ENCODE measurements at regions not wholly inside any gene's neighbourhood (a gene's known extent, or its start where the extent isn't known, plus 50 kb on each side); places are given as distances from the start of the nearest gene placed in this dataset.
"Not testable (repeated sequence)": the region's sequence is repeated elsewhere in the genome, so short reads cannot be mapped to it uniquely, and the experiment has no call there.

GRCh38 chrX:40931921-40932320, 153.3 kb upstream of the USP9X start:
- intact Hi-C loops (cut with DNase I, micrococcal nuclease) = loop anchor here in 1 of 2 experiments (2.0 to 5.0 kb wide), 2 partner anchors 80 to 185 kb away; no protein-coding TSS in a partner anchor
- peak overlapping the region; percentile 60 for H3K27ac Mint-ChIP-seq
- H3K4me1 Mint-ChIP-seq = peaks cover 20% of the 10 kb centered on the region
- ChIA-PET CTCF (no interaction called here), POLR2A (no interaction called here)
- H3K4me3 Mint-ChIP-seq = no peak overlapping the region
- DNase-seq (no peak), ATAC-seq (no peak)
- H3K9me3 Mint-ChIP-seq (ENCODE audit: low read depth) = no peaks in the 10 kb centered on the region
- no peaks in the 10 kb centered on the region for H3K36me3 Mint-ChIP-seq (ENCODE audit: low read depth)
- no peaks in the 10 kb centered on the region for H3K27me3 Mint-ChIP-seq

DNA sequence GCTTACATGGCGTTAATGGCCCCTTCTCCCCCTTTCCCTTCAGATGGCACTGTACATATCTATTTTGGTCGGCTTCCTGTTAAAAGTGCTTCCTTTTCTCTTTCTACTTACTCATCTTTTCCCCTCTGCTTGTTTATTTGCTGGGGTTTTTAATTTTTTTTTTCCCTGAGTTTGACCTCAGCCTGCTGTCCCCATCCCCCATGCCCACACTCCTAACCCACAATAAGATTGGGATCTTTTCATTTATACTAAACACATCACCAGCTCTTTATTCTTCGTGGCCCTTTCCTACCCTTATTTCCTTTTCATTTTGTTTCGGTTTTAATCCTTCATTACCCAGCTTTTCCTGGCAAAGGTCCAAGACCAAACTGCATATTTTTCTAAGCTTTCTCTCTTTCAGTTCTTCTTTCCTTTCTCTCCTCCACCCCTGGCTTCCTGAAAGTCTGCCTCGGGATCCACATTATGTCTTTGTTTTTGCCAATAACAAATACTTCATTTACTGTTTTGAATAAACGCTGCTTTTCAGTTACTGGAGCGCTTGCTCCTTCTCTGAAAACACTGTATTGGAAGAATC, 152.0 kb upstream of the USP9X start:
- Mint-ChIP-seq H3K36me3 (ENCODE audit: low read depth) (no peaks in the 10 kb centered on the region), H3K9me3 (ENCODE audit: low read depth) (no peaks in the 10 kb centered on the region), H3K27ac (peak overlapping the region; percentile 95), H3K4me3 (peak overlapping the region; percentile 67), H3K4me1 (peaks cover 20% of the 10 kb centered on the region), H3K27me3 (no peaks in the 10 kb centered on the region)
- ATAC-seq = peak; percentile 74
- ChIA-PET CTCF (interaction anchor here (0.6 to 1.0 kb wide), 3 partner anchors 21 to 182 kb away, joined by 3 to 4 read pairs (median 3); no protein-coding TSS in a partner anchor), POLR2A (no interaction called here)
- DNase-seq = peak; percentile 40
- intact Hi-C loops (cut with DNase I, micrococcal nuclease) = loop anchor here (1.0 to 5.0 kb wide), 5 partner anchors 79 to 184 kb away; no protein-coding TSS in a partner anchor

DNA sequence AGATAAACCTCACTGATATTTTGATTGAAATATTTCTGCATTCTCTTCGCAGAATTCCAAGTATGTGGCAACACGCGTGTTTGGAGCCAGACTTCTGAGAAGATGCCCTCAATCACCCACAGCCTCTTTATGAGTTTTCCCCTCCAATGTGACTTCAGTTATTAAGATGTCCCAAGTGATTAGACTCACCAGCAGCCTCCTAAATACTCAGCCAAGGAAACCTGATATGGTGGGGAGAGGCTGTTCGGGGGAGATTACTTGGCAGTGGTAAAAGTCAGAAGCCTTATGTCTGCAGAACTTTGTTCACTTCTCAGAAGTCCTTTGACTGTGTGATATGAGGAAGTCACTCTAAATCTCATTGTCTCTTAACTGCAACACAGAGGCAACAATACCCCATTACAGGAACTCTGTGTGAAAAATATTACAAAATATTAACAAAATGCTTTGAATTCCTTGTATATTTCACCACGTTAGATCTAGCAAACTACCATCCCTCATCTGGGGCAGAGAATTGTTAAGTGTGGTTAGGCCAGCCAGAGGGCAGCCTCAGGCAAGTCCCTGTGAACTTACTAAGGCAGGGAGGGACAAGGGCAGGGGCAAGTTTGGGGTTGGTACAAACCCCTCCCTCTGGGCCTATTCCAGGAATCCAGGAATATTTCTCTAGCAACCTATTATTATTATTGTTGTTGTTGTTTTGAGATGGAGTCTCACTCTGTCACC, 151.4 kb upstream of the USP9X start:
- DNase-seq = no peak
- peaks cover 20% of the 10 kb centered on the region for H3K4me1 Mint-ChIP-seq
- CTCF ChIA-PET = interaction anchor here (0.6 to 1.0 kb wide), 2 partner anchors 171 to 182 kb away, joined by 3 to 4 read pairs; no protein-coding TSS in a partner anchor
- intact Hi-C loops (cut with DNase I, micrococcal nuclease) = loop anchor here (1.0 to 5.0 kb wide), 5 partner anchors 78 to 183 kb away; no protein-coding TSS in a partner anchor
- peak; percentile 55 for ATAC-seq
- H3K9me3 Mint-ChIP-seq (ENCODE audit: low read depth) = no peaks in the 10 kb centered on the region
- H3K27me3 Mint-ChIP-seq = no peaks in the 10 kb centered on the region
- H3K36me3 Mint-ChIP-seq (ENCODE audit: low read depth) = no peaks in the 10 kb centered on the region
- peak overlapping the region; percentile 67 for H3K4me3 Mint-ChIP-seq
- H3K27ac Mint-ChIP-seq = peak overlapping the region; percentile 95
- POLR2A ChIA-PET = no interaction called here

- Mint-ChIP-seq H3K27me3 (no peaks in the 10 kb centered on the region), H3K9me3 (ENCODE audit: low read depth) (no peaks in the 10 kb centered on the region), H3K4me1 (peaks cover 19% of the 10 kb centered on the region), H3K27ac (no peak overlapping the region), H3K36me3 (ENCODE audit: low read depth) (no peaks in the 10 kb centered on the region), H3K4me3 (no peak overlapping the region)
- ChIA-PET CTCF (no interaction called here), POLR2A (no interaction called here)
- ATAC-seq (no peak), DNase-seq (no peak)
- intact Hi-C loops (cut with DNase I, micrococcal nuclease) = no loop called here
Observed at GRCh38 chrX:40936827-40937226, 148.4 kb upstream of the USP9X start.

DNA sequence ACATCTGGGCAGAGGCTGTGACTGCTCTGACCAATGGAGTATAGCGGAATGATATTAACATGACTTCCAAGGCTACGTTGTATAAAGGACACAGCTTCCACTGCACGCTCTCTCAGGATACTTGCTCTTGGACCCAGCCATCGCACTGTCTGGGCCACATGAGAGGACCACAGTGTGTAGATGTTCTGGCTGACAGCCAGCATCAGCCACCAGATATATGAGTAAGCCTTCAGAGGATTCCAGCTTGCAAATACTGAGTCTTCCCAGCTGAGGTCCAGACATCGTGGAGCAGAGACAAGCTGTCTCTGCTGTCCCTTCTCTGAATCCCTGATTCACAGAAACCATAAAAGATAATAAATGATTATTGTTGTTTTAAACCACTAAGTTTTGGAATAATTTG, 146.8 kb upstream of the USP9X start:
- Mint-ChIP-seq H3K27me3 (no peaks in the 10 kb centered on the region), H3K4me3 (no peak overlapping the region), H3K27ac (no peak overlapping the region), H3K4me1 (peaks cover 6% of the 10 kb centered on the region), H3K9me3 (ENCODE audit: low read depth) (no peaks in the 10 kb centered on the region), H3K36me3 (ENCODE audit: low read depth) (no peaks in the 10 kb centered on the region)
- ChIA-PET POLR2A (no interaction called here), CTCF (no interaction called here)
- ATAC-seq (no peak), DNase-seq (no peak)
- intact Hi-C loops (cut with DNase I, micrococcal nuclease) = no loop called here

DNA sequence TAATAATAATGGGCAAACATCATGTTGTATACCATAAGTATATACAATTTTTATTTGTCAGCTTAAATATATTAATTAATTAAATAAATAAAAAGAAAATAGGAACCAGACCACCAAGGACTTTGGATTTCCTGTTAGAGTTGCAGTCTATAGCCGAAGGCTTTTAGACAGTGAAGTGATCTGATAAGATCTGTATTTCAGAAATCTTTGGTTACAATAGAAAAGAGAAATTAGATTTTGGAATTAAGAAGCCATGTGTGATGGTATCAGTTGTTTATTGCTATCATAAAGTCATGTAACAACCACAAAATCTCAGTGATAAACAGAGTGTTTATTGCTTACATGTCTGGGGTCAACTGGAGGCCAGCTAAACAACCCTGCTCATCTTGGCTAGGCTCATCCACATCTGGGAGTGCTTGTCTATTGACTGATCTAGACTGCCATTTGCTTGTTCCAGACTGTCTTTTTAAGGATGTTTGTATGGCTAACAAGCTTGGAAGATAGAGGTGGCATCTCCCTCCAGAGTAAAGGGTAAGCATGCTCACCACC, 142.1 kb upstream of the USP9X start:
- ChIA-PET POLR2A (no interaction called here), CTCF (no interaction called here)
- Mint-ChIP-seq H3K36me3 (ENCODE audit: low read depth) (no peaks in the 10 kb centered on the region), H3K4me3 (no peak overlapping the region), H3K27ac (no peak overlapping the region), H3K27me3 (no peaks in the 10 kb centered on the region), H3K4me1 (peaks cover 2% of the 10 kb centered on the region), H3K9me3 (ENCODE audit: low read depth) (peaks cover 3% of the 10 kb centered on the region)
- DNase-seq (no peak), ATAC-seq (no peak)
- intact Hi-C loops (cut with DNase I, micrococcal nuclease) = no loop called here

GRCh38 chrX:40945361-40945713, 139.9 kb upstream of the USP9X start:
- peaks cover 2% of the 10 kb centered on the region for H3K4me1 Mint-ChIP-seq
- H3K27me3 Mint-ChIP-seq = no peaks in the 10 kb centered on the region
- POLR2A ChIA-PET = no interaction called here
- DNase-seq (no peak), ATAC-seq (peak; percentile 47)
- intact Hi-C loops (cut with DNase I, micrococcal nuclease) = no loop called here
- no peak overlapping the region for H3K4me3 Mint-ChIP-seq
- no peak overlapping the region for H3K27ac Mint-ChIP-seq
- H3K36me3 Mint-ChIP-seq (ENCODE audit: low read depth) = no peaks in the 10 kb centered on the region
- CTCF ChIA-PET = no interaction called here
- H3K9me3 Mint-ChIP-seq (ENCODE audit: low read depth) = peaks cover 3% of the 10 kb centered on the region

DNA sequence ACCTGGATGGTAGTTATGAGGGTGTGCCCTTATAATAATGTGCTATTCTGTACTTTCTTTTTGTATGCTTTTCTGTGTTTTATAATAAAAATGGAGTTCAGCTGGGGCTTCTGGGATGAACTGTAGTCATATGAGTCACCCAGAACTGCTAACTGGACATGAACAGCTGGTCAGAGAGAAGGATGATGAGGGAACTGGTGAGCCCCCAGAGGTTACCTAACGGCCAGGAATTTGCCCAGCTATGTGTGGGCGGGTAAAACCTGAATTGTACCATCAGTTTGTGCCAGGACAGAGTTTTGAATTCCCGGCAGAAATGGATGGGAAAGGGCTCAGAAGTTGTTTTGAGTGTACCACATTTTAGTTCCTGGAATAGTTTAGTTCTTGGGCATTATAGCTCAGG, 138.0 kb upstream of the USP9X start:
- Mint-ChIP-seq H3K27me3 (no peaks in the 10 kb centered on the region), H3K27ac (no peak overlapping the region), H3K36me3 (ENCODE audit: low read depth) (peaks cover 4% of the 10 kb centered on the region), H3K4me3 (no peak overlapping the region), H3K4me1 (peaks cover 12% of the 10 kb centered on the region), H3K9me3 (ENCODE audit: low read depth) (peaks cover 11% of the 10 kb centered on the region)
- ChIA-PET POLR2A (no interaction called here), CTCF (interaction anchor here (1.0 kb wide), 1 partner anchor 23 kb away, joined by 3 read pairs; no protein-coding TSS in a partner anchor)
- ATAC-seq (no peak), DNase-seq (no peak)
- intact Hi-C loops (cut with DNase I, micrococcal nuclease) = no loop called here

DNA sequence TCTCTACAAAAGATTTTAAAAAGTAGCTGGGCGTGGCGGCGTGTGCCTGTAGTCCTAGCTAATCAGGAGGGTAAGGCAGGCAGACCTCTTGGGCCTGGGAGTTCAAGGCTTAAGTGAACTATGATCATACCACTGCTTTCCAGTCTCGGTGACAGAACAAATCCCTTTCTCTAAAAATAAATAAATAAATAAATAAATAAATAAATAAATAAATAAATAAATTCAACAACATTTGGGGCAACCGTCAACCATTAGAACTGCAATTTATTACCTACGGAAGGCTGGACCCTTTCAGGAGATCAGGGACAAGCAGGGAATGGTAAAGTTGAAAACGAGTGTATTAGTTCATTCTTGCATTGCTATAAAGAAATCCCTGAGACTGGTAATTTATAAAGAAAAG, 136.2 kb upstream of the USP9X start:
- Mint-ChIP-seq H3K4me1 (peaks cover 18% of the 10 kb centered on the region), H3K27me3 (no peaks in the 10 kb centered on the region), H3K36me3 (ENCODE audit: low read depth) (peaks cover 4% of the 10 kb centered on the region), H3K27ac (no peak overlapping the region), H3K9me3 (ENCODE audit: low read depth) (peaks cover 8% of the 10 kb centered on the region), H3K4me3 (no peak overlapping the region)
- DNase-seq (no peak), ATAC-seq (no peak)
- ChIA-PET POLR2A (no interaction called here), CTCF (interaction anchor here (0.9 kb wide), 1 partner anchor 297 kb away, joined by 3 read pairs; no protein-coding TSS in a partner anchor)
- intact Hi-C loops (cut with DNase I, micrococcal nuclease) = no loop called here

- no peak overlapping the region for H3K27ac Mint-ChIP-seq
- DNase-seq (no peak), ATAC-seq (no peak)
- intact Hi-C loops (cut with DNase I, micrococcal nuclease) = no loop called here
- POLR2A ChIA-PET = no interaction called here
- no peak overlapping the region for H3K4me3 Mint-ChIP-seq
- H3K4me1 Mint-ChIP-seq = peaks cover 16% of the 10 kb centered on the region
- no peaks in the 10 kb centered on the region for H3K27me3 Mint-ChIP-seq
- CTCF ChIA-PET = no interaction called here
- peaks cover 8% of the 10 kb centered on the region for H3K9me3 Mint-ChIP-seq (ENCODE audit: low read depth)
- H3K36me3 Mint-ChIP-seq (ENCODE audit: low read depth) = peaks cover 4% of the 10 kb centered on the region
Observed at GRCh38 chrX:40950546-40950945, 134.7 kb upstream of the USP9X start.

GRCh38 chrX:40951407-40951806, 133.8 kb upstream of the USP9X start:
- peaks cover 16% of the 10 kb centered on the region for H3K4me1 Mint-ChIP-seq
- POLR2A ChIA-PET; ATAC-seq; DNase-seq; CTCF ChIA-PET; intact Hi-C loops (cut with DNase I, micrococcal nuclease); H3K27me3 Mint-ChIP-seq; H3K9me3 Mint-ChIP-seq (ENCODE audit: low read depth); H3K4me3 Mint-ChIP-seq; H3K36me3 Mint-ChIP-seq (ENCODE audit: low read depth): not testable (repeated sequence)
- H3K27ac Mint-ChIP-seq = peak overlapping the region; percentile 12

DNA sequence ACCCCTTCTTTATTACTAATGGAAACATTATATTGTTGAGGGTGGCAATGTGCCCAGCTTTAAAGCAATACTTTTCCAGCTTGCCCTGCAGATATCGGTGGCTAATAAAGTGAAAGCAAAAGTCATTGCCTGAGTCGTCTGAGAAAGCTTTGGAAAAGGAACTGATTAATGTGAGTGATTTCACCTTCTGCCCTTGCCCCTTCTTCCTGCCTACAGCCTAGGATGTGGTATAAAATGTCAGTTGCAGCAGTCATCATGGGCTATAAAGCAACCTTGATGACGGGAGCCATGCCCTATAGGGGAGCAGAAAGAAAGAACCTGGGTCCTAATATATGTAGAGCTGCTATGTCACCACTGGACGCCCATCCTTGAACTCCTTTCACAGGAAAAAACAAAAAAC, 132.4 kb upstream of the USP9X start:
- H3K9me3 Mint-ChIP-seq (ENCODE audit: low read depth) = peaks cover 8% of the 10 kb centered on the region
- peak overlapping the region; percentile 10 for H3K4me3 Mint-ChIP-seq
- no peak overlapping the region for H3K27ac Mint-ChIP-seq
- ATAC-seq (peak; percentile 92), DNase-seq (peak; percentile 22)
- ChIA-PET POLR2A (no interaction called here), CTCF (no interaction called here)
- peaks cover 16% of the 10 kb centered on the region for H3K4me1 Mint-ChIP-seq
- no peaks in the 10 kb centered on the region for H3K27me3 Mint-ChIP-seq
- intact Hi-C loops (cut with DNase I, micrococcal nuclease) = no loop called here
- peaks cover 4% of the 10 kb centered on the region for H3K36me3 Mint-ChIP-seq (ENCODE audit: low read depth)

Measured in activated CD4-positive, alpha-beta T cell treated with anti-CD3 and anti-CD28 coated beads for 36 hours (primary cell).